UCSD-AML1 (cell line): ENCODE measurements at regions not wholly inside any gene's neighbourhood (a gene's known extent, or its start where the extent isn't known, plus 50 kb on each side); places are given as distances from the start of the nearest gene placed in this dataset.

ENCODE experiments used
- DNase-seq: peaks from one replicate; lab custom pipeline; 2025; ENCODE audit not compliant: unreplicated experiment; lab: John Stamatoyannopoulos, UW

DNA sequence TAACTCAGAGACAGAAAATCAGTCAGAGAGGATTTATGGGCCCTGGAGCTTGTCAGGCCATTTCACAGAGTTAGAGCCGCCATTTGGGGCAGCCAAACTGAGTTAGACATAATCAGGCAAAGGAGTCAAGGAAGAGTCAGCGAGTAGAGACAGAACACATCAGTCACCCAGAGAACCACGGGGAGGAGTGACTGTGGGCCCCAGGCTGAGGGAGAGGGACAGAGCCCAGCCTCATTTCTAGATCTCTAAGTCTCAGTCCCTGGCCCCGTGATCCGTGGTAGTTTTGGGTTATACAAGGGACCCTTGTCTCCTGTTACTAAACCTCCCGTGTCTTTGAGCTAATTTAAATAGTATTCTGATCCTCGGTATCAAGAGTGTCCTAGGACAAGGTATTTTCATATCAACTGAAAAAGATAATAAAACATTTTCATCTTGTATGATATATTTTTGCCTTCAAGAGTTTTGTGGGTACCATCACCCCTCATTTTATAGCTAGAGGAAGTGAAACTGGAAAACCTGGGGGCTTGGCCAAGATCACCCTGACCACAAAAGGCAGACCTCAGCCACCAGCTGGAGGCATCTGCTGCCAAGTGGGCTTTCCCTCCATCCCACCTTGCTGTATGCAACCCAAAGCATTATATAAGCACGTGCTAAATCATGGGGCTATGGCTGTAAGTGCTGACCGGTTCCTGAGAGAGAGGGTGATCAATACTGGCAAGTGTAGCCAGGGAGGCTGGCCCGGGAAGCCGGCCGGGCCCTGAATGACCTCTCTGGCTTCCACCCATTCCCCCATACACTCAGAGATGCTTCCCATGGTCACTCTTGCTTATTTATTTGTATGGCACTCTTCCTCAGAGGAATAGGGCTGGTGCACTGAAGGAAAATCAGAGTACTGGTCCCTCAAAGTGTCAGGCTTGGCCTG lies 204.1 kb downstream of the BCOR start:
- DNase-seq, result no peak

DNA sequence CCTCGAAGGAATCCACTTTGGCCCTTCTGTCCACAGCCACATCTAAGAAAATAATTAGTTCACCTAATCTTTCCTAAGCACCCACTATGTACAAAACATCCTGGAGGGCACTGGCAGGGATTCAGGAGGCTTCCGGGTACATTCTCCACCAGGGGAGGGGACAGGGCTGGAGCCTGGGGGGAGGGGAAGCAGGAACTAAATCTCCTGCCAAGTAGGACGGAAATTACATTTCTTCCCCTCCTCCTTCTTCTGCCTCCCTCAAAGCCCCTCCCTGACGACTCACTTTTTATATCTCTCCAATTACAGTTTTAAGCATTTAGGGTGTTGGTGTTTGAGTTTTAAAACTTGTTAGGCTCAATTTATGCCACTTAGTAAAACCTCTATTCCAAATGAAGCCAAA lies 203.1 kb downstream of the BCOR start:
- no peak for DNase-seq

DNA sequence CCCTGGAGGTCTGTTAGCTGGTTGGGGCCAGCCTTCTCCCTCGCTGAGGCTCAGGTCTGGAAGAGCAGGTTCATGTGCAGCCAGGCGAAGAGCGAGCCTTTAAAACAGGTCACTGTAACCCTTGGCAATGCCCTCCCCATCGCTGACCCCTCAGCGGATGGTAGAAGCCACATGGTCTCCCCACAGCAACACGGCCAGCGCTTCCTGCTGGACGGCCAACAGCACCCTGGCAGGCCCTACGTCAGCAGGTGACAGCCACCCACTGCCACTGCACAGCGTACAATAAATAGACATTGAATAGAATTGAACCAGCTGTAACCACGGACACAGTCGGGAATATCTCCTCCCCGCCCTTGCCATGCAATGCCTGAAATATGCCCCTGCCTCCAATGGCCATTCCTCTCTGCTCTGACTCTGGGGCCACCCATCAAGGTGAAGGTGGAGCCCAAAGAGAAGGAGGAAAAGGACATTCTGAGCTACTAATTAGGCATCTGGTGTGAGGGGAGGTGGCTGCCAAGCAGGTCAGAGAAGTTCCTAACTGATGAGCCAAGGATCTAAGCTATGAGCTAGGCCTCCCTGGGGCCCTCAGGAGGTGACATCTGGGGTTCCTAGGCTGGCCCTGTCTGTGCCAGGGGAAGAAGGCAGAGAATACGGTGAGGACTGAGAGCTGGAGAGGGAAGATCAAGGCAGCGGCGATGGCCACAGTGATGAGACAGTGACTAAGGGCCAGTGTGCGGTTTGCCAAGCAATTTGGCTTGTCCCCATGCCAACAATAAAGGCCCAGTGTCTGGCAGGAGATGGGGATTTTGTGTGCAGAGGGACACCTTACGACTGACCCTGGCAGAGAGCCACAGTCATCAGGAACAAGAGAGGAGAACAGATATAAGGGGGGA lies 202.3 kb downstream of the BCOR start:
- no peak for DNase-seq

DNA sequence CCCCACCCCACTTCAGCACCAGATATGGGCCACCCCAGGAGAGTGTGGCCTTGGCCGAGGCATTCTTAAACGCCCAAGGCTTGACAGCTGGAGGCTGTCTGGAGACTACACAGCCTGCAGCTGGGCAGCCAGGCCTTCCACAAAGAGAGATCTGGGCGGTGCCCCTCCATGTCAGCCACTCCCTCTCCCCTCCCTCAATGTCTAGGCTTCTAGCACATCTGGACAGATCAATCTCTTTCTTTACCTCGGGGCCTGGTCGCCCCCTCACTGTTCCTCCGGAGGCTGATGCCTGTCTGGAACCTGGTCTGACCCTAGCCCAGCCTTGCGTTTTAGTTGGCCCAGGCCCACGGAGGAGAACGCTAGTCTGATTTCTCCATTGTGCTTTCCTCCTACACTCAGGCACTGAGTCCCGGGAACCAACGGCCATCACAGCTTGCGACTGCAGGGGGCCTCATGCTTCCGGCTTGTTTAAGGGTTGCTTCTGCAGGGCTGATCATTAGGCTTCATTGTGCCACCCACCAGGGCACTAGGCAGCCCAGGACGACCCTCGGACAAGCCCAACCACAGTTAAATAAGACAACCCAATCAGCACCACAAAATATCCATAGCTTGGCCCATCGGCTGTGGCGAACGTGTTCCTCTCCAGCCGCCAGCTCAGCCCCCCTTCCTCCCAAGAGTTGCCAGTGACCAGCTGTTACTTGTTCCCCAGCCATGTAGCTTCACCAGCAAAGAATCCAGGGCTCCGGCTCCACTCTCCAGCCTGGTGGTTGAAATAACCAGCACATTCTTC lies 200.6 kb downstream of the BCOR start:
- no peak for DNase-seq

DNA sequence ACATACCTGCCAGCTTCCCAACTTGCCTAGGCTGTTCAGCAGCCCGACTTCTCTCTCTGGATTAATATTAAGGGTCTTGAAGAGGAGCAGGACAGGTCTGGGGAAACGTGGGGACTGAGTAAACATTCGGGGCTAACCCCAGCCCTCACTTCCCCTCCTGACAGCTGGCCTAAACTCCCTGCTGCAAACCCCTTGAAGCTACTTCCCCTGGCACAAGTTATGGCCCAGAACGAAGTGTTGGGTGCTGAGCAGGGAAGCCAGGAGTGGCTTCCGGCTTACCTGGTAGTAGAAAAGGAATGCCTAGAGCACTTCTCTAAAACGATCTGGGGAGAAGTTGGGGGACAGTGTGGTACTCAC lies 200.0 kb downstream of the BCOR start:
- no peak for DNase-seq

DNA sequence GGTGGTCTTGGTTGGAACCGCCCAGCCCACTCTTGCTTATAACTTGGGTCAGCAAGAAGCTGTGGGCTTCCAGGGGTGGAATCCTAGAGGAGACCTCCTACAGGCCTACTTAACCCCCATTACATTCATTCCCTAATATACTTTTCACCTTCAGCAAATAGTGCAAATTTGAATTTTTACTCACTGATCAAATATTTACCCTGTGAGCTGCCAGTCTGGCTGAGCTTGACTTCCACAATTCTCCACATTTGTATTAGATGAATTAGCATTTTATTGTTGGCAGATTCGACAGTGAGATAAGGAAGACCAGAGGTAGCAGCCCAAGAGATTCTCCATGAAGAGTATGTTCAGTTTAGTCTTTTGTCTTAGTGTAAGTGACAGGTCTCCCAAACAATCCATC lies 199.6 kb downstream of the BCOR start:
- no peak for DNase-seq

DNA sequence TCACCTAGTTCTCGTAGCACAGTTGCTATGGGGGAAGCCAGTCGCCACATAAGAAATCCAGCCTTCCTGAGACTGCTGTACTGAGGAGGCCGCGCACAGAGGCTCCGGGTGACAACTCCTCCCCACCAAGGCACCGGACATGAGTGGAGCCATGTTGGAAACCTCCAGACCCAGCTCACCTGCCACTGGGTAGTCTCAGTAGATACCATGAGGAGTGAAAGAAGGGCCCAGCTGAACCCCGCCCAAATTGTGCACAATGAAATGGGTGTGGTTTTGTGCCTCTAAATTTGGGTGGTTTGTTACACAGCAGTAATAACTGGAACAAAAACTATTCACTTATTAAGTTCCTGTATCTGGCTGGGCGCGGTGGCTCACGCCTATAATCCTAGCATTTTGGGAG lies 198.7 kb downstream of the BCOR start:
- no peak for DNase-seq

DNA sequence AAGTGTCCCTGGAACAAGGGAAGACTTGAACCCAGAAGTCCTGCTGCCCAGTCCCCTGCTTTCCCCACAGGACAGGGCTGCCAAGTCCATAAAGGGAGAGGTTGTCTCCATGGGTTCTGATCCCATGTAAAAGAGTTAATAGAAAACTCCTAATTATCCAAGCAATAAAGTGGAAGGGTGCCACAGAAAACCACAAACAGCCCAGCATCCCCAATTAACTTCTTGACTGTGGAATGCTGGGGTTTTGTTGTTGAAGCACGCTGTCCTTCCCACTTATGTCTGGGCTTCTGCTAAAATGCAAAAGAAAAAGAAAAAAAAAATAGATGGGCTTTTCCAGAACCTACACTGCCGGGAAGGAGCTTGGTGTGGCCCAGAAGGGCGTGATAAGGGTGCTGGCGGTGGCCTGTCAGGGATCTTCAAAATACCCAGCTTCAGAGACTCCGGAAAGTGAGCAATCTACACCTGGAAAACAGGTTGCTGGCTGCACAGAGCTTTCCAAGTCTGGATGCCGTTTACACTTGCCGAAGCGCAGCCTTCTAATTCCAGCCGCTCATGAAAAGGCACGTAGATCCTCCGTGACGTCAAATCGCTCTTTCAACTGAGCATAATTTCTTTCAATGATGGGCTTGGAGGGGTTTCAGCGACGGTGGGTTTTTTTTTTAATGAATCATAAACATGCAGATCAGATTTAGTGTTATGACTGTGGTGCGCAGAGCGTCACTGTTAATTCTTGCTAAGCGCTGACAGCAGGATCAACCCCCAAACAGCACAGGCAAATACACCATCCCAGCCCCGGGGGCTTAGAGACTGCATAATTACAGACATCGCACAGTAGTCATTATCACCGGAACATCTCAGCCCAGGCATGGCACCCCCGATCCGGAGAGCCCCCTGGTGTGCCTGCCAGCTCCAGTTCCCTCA lies 197.6 kb downstream of the BCOR start:
- DNase-seq, result no peak

DNA sequence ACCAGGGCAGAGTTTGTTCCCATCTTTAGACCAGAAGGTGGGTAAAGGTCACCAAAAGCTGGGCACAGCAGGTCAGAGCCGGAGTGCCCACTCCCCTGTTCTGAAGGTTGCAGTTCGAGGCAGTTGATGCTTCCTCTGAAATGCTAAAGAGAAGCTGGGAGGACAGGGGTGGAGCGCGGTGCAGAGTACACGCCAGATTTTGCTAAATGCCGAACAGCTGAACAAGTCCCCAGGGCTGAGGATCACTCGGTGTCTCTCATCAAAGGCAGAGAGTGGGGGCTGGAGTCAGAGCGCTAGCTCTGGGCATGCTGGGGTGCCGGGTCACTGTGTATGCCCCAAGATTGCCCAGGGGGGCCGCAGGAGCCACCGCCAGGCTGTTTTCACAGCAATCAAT lies 197.0 kb downstream of the BCOR start:
- DNase-seq, result no peak

DNA sequence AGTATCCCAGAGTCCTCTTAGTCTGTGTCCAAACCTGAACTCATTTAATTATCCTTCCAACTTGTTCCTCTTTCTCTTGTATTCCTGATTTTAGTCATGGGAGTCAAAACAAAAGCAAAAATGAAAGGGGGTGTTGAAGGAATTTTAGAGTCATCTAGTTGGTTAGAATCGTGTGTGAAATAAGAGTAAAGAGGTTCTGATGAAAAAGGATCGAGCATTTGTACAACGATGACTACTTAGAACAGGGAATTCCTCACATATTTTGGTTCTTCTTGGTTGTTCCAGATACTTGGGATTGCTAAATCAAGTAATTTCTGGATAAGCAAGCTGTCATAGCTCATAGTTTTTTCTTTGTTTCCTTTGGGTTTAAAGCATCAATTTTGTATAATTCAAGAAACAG lies 194.4 kb downstream of the BCOR start:
- no peak for DNase-seq

DNA sequence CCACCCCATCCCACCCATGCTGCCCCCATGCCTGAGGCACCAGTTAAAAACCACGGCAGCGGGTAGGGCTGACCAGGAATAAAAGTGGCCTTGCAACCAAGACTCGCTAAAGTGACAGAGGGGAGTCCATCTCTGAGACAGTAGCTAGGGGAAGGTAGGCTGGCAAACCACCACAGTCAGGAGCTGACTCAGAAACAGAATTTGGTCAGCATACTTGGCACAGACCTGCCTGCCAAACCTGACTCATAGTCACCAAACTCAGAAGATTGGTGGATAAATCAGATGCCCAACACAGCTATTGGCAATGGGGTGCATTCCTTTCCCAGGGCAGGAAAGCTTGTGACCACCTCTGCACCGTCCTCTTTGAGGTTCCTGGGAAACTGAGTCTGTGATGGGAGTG lies 193.8 kb downstream of the BCOR start:
- DNase-seq, result no peak

DNA sequence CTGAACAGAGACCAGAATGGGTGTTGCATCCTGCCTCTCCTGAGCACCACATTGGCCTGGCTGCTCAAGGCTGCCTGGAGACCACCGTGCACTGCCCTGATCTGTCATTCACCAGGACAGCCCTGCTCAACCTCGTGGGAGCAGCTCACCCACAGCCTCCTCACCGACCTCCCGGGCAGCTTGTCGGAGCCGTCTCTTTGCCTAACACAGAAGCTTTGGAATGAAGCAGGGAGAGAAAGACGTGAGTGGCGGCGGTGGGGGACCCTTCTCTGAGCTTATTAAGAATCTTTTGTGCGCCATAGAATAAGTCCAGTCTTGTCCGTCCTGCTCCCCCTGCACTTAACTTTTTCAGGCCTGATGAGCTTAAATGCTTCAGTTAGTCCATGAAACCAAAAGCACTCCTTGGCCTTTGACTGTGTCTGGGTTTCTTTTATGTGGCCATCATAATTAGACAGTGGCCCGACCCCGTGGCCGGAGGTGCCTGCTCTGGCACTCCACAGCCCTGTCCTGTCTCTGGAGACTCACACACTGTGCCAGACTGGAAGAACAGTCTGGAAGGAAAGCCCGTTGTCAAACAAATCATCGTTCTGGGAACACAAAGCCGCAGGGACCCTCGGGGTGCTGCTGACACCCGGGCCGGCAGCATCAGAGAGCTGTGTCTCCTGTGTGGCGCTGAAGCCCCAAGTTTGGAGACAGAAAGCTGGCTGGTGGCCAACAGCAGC lies 192.8 kb downstream of the BCOR start:
- DNase-seq, result no peak

DNA sequence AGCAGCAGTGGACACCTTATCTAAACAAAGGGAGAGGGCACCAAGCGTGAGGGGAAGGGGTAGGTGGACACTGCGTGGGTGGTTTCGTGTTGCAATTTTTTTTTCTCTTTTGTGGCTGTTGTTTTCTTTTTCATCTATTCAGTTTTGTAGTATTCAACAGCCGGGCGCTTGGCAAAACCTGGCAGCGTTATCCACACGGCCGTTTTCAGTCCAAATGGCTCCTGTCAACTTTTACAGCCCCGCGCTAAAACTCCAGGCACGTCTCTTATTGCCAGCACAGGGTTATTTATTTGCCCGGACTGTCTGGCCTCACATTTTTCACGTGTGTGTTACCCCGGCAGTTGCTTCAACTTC lies 192.2 kb downstream of the BCOR start:
- DNase-seq, result no peak

DNA sequence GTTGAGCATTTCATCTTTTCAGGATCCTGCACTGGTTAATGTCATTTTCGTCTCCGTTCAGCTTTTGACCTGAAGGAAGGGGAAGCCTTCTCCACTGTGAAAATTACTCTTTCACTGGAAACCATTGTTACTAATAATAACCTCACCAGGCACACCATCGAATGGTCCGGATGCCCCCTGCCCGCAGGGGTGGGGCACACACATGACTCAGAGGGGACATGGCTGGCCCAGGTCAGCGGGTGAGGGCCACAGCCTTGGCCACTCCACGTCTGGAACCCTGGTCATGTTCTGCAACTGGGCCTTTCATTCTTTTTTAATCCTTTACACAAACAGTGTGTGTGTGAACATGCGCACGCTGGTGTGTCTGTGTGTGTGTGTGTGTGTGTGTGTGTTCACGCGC lies 191.8 kb downstream of the BCOR start:
- DNase-seq, result no peak

DNA sequence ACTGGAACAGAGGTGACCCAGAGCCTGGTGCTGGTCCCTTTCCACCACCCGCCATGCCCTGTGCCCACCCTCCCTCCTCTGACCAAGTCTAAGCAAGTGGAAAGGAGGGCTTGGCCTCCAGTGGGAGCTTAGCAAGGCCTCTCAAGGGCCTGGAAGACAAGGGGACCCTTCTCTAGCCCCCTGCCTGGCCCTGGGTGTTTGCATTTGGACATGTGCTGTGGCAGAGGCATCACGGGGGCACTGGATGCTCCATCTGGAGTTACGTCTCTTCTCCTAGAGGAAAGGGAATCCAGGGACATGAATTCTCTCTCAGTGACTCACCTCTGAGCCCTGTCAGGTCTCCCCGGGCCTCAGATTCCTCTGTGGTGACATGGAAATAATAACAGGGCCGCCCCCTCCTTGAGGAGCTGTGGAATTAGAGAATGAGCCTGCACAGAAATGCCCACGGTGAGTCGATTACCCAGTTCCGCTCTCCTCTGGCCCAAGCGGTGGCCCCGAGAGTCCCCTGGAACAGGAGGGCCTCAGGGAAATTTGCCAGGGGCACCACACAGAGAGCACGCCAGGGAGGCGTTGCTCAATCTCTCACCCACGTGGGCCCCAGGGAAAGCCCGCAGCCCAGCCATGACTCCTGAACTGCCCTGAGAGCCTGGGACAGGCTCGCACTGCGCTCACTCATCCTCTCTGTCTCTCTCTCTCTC lies 189.6 kb downstream of the BCOR start:
- DNase-seq, result no peak

DNA sequence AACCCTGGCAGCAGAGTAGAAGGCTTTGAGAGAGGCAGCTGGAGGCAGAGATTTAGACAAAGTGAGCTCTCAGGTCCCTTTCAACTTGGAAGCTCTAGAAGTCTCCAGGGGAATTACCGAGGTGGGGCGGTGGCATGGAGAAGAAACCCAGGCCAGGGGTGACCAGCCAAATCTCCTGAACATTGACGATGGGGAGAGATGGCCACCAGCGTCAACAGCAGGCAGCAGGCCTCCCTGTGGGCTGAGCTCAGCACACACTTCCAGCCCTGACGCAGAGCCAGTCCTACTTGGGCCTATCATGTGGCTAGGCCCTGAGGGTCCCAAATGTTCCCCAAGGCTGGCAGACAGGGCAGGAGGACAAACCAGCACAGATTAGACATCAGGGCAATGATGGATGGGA lies 187.8 kb downstream of the BCOR start:
- DNase-seq, result no peak

DNA sequence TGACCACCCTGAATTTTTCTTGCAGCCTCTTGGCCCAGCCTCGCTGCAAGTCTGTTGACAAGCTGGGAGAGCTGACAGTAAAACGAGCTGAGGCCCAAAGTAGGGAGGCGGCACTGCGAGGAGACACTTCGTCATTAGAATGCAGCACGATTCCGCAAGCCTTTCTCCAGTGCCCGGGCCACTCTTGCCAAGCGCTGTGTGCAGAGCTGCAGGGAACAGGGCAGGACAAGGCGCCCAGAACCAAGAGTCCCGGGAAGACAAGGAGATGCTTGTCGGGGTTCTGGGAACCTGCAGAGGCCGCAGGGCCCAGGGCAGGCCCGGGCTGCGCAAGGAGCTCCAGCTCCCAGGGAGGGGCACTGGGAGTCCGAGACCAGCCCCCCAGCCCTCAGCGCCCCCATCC lies 187.1 kb downstream of the BCOR start:
- DNase-seq, result no peak

DNA sequence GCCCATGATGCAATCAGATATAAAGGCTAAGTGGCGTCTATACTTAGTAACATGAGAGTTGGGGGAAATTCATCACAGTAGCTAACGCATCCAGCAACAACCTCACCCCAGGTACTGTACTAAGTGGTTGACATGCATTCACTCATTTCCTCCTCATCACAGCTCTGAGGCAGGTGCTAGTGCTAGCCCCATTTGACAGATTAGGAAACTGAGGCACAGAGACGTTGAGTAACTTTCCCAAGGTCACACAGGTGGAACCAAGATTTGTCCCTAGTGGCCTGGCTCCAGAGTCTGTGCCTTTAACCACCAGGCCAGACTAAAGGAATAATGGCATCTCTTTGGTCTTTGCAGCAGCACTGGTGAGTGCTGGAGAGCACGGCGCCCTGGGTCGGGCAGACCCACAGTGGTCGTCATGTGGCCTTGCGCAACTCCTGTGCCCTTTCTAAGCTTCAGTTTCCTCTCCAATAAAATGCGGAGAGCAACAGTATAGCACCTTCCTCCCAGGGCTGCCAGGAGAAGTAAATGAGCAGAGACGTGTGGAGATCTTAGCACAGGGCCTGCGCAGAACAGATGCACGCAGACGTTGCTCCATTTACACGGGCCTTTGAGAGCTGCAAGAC lies 186.4 kb downstream of the BCOR start:
- DNase-seq, result no peak

DNA sequence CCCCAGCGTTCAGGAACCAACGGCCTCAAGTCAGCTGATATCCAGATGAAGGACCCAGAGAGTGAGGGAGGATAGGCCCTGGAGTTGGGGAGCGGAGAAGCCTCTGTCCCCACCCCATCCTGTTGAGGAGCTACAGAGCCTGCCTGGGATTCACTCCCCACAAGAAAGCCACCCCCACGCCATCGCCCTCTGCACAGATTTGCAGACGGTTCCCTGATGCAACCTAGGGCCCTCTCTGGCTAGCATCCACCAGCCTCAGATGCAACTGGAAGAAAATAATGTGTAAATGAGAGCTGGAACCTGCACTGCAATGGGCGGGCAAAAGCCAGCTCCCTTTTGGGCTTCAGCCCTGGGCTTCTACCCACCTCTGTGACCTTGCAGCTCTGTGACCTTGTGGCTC lies 185.6 kb downstream of the BCOR start:
- no peak for DNase-seq
